Dermis blood vessel endothelial cell (primary cell): ENCODE measurements at regions not wholly inside any gene's neighbourhood (a gene's known extent, or its start where the extent isn't known, plus 50 kb on each side); places are given as distances from the start of the nearest gene placed in this dataset.

Experiments used
- DNase-seq: peaks from one replicate; pipeline ENCODE4 v3.0.0; 2010

GRCh38 chr12:85641796-85642195 lies 194.4 kb downstream of the RASSF9 start:
- DNase-seq = no peak

- no peak for DNase-seq
These were observed 193.9 kb downstream of the RASSF9 start for GRCh38 chr12:85642288-85642687.

- DNase-seq = no peak
These were observed 193.4 kb downstream of the RASSF9 start for GRCh38 chr12:85642808-85643207.

GRCh38 chr12:85644508-85644907 lies 191.7 kb downstream of the RASSF9 start:
- no peak for DNase-seq

GRCh38 chr12:85653731-85654455 lies 182.3 kb downstream of the RASSF9 start:
- no peak for DNase-seq

GRCh38 chr12:85654456-85654840 lies 181.8 kb downstream of the RASSF9 start:
- DNase-seq = no peak

- DNase-seq = no peak
These were observed 179.6 kb downstream of the RASSF9 start for GRCh38 chr12:85656561-85656960.

- no peak for DNase-seq
These were observed 179.0 kb downstream of the RASSF9 start for GRCh38 chr12:85657251-85657650.

- DNase-seq = no peak
These were observed 178.2 kb downstream of the RASSF9 start for GRCh38 chr12:85657836-85658630.

- no peak for DNase-seq
These were observed 176.3 kb downstream of the RASSF9 start for GRCh38 chr12:85659754-85660530.

- no peak for DNase-seq
These were observed 174.6 kb downstream of the RASSF9 start for GRCh38 chr12:85661461-85662206.

- no peak for DNase-seq
These were observed 174.0 kb downstream of the RASSF9 start for GRCh38 chr12:85662207-85662602.

GRCh38 chr12:85663631-85664030 lies 172.6 kb downstream of the RASSF9 start:
- no peak for DNase-seq

- DNase-seq = no peak
These were observed 171.8 kb downstream of the RASSF9 start for GRCh38 chr12:85664429-85664828.

- no peak for DNase-seq
These were observed 166.3 kb downstream of the RASSF9 start for GRCh38 chr12:85669911-85670310.

- DNase-seq = no peak
These were observed 163.8 kb downstream of the RASSF9 start for GRCh38 chr12:85672436-85672835.

- DNase-seq = no peak
These were observed 162.2 kb downstream of the RASSF9 start for GRCh38 chr12:85673921-85674420.

- DNase-seq = no peak
These were observed 159.1 kb downstream of the RASSF9 start for GRCh38 chr12:85676816-85677749.

GRCh38 chr12:85679296-85679695 lies 156.9 kb downstream of the RASSF9 start:
- DNase-seq = no peak

GRCh38 chr12:85680881-85681280 lies 155.3 kb downstream of the RASSF9 start:
- DNase-seq = no peak

- DNase-seq = no peak
These were observed 154.9 kb downstream of the RASSF9 start for GRCh38 chr12:85681333-85681732.
